GM12864 (cell line): ENCODE measurements at regions not wholly inside any gene's neighbourhood (a gene's known extent, or its start where the extent isn't known, plus 50 kb on each side); places are given as distances from the start of the nearest gene placed in this dataset.
A peak's percentile ranks its signal among the peaks of the same experiment; 100 is the strongest.

Experiments used
- DNase-seq: peaks from one replicate; pipeline ENCODE4 v3.0.0-alpha.2; 2011; ENCODE audit warnings: low read depth
- H3K4me3 ChIP-seq: 2 replicates; pipeline ENCODE4 v1.5.1; 2011; ENCODE audit warnings: mild to moderate bottlenecking, low read depth, low read length, control low read depth
- CTCF ChIP-seq: IDR thresholded peaks from 2 replicates; pipeline ENCODE4 v1.5.1; 2011; ENCODE audit warnings: low read depth, mild to moderate bottlenecking, moderate library complexity, low read length, control low read depth, inconsistent platforms; ENCODE audit errors: missing control alignments

- DNase-seq: no peak
- H3K4me3 ChIP-seq: no peak overlapping the region
- TF ChIP-seq CTCF: no peak
Observed at GRCh38 chr2:136344339-136344738, 226.4 kb upstream of the CXCR4 start.

GRCh38 chr2:136342138-136342537, 224.2 kb upstream of the CXCR4 start:
- TF ChIP-seq CTCF: no peak
- DNase-seq: no peak
- H3K4me3 ChIP-seq: no peak overlapping the region

GRCh38 chr2:136334967-136335366, 217.0 kb upstream of the CXCR4 start:
- no peak for DNase-seq
- no peak overlapping the region for H3K4me3 ChIP-seq
- no peak for TF ChIP-seq CTCF

- DNase-seq: no peak
- no peak overlapping the region for H3K4me3 ChIP-seq
- TF ChIP-seq CTCF: no peak
Observed at GRCh38 chr2:136332436-136333095, 214.6 kb upstream of the CXCR4 start.

- H3K4me3 ChIP-seq: no peak overlapping the region
- no peak for TF ChIP-seq CTCF
- DNase-seq: no peak
Observed at GRCh38 chr2:136331226-136331625, 213.3 kb upstream of the CXCR4 start.

- no peak overlapping the region for H3K4me3 ChIP-seq
- no peak for DNase-seq
- no peak for TF ChIP-seq CTCF
Observed at GRCh38 chr2:136328207-136328795, 210.4 kb upstream of the CXCR4 start.

- no peak overlapping the region; the same call in 1 of the 2 replicates for H3K4me3 ChIP-seq
- TF ChIP-seq CTCF: no peak
- peak; percentile 73 for DNase-seq
Observed at GRCh38 chr2:136327162-136327852, 209.4 kb upstream of the CXCR4 start.
